GM12874 (cell line): ENCODE measurements at regions not wholly inside any gene's neighbourhood (a gene's known extent, or its start where the extent isn't known, plus 50 kb on each side); places are given as distances from the start of the nearest gene placed in this dataset.

Source experiments
- TF ChIP-seq, protein P1 (sequence below): IDR thresholded peaks from 2 replicates; pipeline ENCODE4 v1.5.1; 2011; ENCODE audit warnings: low read depth, mild to moderate bottlenecking, control low read depth, low read length, moderate library complexity; ENCODE audit not compliant: insufficient read depth

DNA sequence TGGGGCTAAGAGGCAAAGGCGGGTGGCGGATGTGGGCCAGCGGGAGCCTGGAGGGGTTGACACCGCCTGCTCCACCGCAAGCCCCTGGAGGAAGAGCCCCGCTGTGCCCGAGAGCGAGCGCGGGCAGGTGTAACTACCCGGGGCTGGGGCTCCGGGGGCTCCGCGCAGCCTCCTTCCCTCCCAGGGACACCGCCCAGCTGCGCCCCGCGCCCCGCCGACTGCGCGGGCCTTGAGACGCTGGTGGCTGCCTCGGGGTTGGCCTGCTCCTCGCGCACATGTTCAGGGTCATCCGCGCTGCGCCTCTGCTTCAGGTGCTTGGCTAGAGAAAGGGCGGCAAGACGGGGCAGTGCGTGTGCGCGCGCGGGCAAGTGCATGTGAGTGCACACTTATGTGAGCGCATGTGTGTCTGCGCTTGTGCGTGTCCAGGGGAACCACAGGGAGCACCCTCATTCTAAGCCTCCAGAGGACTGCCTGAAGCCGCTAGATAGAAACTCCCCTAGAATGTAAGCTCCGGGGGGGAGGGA, 197.5 kb upstream of the TMEM45B start:
- TF ChIP-seq, protein P1, sequence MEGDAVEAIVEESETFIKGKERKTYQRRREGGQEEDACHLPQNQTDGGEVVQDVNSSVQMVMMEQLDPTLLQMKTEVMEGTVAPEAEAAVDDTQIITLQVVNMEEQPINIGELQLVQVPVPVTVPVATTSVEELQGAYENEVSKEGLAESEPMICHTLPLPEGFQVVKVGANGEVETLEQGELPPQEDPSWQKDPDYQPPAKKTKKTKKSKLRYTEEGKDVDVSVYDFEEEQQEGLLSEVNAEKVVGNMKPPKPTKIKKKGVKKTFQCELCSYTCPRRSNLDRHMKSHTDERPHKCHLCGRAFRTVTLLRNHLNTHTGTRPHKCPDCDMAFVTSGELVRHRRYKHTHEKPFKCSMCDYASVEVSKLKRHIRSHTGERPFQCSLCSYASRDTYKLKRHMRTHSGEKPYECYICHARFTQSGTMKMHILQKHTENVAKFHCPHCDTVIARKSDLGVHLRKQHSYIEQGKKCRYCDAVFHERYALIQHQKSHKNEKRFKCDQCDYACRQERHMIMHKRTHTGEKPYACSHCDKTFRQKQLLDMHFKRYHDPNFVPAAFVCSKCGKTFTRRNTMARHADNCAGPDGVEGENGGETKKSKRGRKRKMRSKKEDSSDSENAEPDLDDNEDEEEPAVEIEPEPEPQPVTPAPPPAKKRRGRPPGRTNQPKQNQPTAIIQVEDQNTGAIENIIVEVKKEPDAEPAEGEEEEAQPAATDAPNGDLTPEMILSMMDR = no peak

DNA sequence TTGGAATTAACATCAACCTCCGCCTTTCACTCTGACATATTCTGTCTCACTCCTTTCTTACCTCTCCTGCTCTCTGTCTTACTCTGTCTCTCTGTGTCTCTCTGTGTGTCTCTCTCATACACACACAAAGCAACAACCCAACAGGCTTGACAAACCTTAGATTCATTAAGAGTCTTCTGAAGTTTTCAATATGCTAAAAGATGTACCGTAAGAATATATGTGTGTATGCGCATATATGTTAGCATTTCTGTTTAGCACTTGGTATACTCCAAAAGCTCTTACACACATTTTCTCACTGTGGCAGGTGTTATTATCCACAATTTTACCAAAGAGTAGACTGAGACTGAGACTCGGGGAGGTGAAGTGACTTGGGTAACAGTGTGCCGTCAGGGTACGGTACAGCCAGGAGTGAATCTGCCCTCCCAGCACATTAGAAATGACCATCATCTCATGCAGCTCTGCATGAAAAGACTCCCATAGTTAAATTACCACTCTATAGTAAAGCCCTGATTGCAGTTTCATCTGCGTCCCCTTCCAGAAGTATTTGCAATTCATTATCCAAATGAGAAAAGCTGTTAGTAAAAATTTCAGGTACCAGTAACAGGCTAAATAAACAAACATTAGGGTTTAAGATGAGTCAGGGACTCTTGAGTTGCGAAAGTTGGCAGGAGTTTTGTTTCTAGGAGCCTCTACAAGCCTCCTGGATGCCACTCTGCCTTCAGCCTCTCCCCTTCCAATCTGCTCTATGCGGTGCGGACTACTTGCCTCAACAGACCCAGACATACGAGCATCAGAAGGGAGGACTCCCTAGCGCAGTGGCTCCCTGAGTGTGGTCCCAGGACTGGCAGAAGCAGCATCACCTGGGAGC, 195.2 kb upstream of the TMEM45B start:
- TF ChIP-seq, protein P1 = no peak

DNA sequence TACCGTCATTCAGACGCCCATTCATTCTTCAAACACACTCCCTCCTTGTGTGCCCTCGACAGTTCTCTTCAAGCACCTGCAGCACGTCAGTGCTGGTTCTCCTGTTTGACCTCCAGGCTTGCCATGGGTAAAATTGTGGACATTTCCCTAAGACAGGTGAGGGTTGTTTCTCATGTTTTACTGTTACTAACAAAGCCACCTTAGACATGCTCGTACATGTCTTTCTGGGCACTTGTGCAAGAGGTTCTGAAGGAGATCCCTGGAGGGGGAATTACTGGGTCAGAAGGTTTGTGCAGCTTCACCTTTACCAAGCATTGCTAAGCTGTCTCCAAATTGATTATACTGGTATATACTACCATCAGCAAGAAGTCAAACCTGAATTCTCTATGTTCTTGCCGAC, 189.7 kb upstream of the TMEM45B start:
- TF ChIP-seq, protein P1 = no peak

DNA sequence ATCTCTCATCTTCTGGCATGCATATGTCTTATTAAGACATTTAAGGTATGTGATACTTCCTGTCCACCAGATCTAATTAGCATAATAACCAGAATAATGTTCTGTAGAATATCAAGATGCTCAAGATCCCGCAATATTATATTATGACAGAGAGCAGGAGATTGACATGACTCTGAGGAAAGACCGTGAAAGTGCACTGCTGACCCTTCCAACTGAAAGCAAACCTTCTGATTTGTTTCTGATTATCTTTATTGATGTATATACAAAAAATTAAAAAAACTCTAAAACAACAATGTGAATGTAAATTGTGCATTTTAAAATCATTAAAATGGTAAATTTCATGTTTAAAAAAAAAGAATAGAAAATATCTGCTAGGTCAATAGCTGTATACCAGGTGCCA, 184.4 kb upstream of the TMEM45B start:
- TF ChIP-seq, protein P1 = no peak

DNA sequence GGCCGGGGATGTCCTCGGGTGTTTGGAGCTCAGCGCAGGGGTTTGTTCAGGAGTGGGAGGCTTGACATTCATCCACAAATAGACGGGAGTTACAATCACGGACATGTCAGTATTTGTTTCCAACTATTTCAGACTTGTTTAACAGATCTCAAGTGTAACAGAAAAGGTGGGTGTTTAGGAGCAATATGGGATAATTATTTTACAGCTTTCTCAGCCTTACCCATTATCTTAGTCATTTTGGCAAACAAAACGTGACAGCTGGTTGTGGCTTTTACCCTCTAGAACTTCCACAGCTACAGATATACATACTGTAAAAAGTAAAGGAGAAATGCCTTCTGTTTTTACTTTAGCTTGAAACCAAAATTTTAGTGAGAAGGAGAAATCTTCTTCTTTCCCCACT, 178.7 kb upstream of the TMEM45B start:
- TF ChIP-seq, protein P1 = no peak

DNA sequence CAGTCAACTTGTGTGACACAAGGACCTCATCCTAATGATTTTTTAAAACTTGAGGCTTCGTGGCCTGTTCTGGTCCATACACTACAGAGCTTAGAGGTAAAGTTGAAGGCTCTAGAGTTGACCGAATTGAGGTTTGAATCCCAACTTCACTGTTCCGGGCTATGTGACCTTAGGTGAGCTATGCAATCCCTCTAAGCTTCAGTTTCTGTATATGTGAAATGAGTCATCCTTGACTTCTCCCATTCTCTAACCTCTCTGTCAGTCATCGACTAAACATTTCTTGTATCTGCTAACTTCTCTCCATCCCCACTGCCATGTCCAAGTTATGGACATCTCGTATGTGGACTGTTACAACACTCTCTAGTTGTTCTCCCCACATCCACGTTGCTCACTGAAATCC, 178.2 kb upstream of the TMEM45B start:
- TF ChIP-seq, protein P1 = no peak

GRCh38 chr11:129637983-129638776, 177.5 kb upstream of the TMEM45B start:
- TF ChIP-seq, protein P1 = no peak
